ENCODE measurements at regions not wholly inside any gene's neighbourhood (a gene's known extent, or its start where the extent isn't known, plus 50 kb on each side); places are given as distances from the start of the nearest gene placed in this dataset.

GRCh38 chr3:5678844-5679243 lies 491.3 kb downstream of the EDEM1 start:
- Histone ChIP-seq H3K27ac (no peak overlapping the region), H3K36me3 (no peaks in the 10 kb centered on the region), H3K4me3 (no peak overlapping the region), H3K4me1 (no peaks in the 10 kb centered on the region), H3K9me3 (no peaks in the 10 kb centered on the region), H3K27me3 (no peaks in the 10 kb centered on the region)
- 70 to 88% (median 83%) methylated on average over 5 of the region's 5 CpGs for WGBS, 5 donors
- intact Hi-C loops (cut with DNase I; ENCODE audit: low total_unique reads) = no loop called here
- no peak for TF ChIP-seq POLR2A (IDR thresholded peaks at IDR 0.05)
- TF ChIP-seq EP300 (IDR thresholded peaks at IDR 0.05) = no peak
- no peak for TF ChIP-seq CTCF (IDR thresholded peaks at IDR 0.05)
- no peak for TF ChIP-seq POLR2AphosphoS5 (IDR thresholded peaks at IDR 0.05)
- no peak for DNase-seq

GRCh38 chr3:5687230-5687629 lies 499.7 kb downstream of the EDEM1 start:
- intact Hi-C loops (cut with DNase I; ENCODE audit: low total_unique reads) = no loop called here
- no peak for TF ChIP-seq EP300 (IDR thresholded peaks at IDR 0.05)
- TF ChIP-seq POLR2A (IDR thresholded peaks at IDR 0.05) = no peak
- TF ChIP-seq POLR2AphosphoS5 (IDR thresholded peaks at IDR 0.05) = no peak
- no peak for TF ChIP-seq CTCF (IDR thresholded peaks at IDR 0.05)

DNA sequence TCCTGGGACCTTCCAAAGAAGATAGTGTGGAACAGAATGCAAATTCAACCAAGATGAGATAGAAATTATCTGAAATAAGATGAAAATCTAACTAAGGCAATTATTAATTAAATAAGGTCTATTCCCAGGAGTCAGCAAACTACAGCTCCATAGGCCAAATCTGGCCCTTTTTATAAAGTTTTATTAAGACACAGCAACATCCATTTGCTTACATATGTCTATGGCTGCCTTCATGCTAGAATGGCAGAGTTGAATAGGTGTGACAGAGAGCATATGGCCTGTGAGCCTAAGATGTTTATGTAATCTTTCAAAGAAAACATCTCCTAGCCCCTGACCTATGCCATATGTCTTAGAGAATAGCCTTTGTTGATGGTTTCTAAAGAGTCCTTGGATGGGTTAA lies 503.0 kb downstream of the EDEM1 start:
- Histone ChIP-seq H3K36me3 (no peaks in the 10 kb centered on the region), H3K27me3 (no peaks in the 10 kb centered on the region), H3K27ac (no peak overlapping the region), H3K9me3 (peaks cover 4 to 27% (median 19%) of the 10 kb centered on the region in 4 donors), H3K4me3 (no peak overlapping the region), H3K4me1 (no peaks in the 10 kb centered on the region)
- intact Hi-C loops (cut with DNase I; ENCODE audit: low total_unique reads) = no loop called here
- no peak for TF ChIP-seq POLR2A (IDR thresholded peaks at IDR 0.05)
- TF ChIP-seq CTCF (IDR thresholded peaks at IDR 0.05) = no peak
- no peak for TF ChIP-seq EP300 (IDR thresholded peaks at IDR 0.05)
- DNase-seq = no peak

More at GRCh38 chr3:5687230-5687629, 499.7 kb downstream of the EDEM1 start:
- 63 to 72% (median 66%) methylated on average over 3 of the region's 3 CpGs for WGBS, 5 donors
- Histone ChIP-seq H3K9me3 (peaks cover 4 to 24% (median 17%) of the 10 kb centered on the region in 4 donors), H3K27me3 (no peaks in the 10 kb centered on the region), H3K4me1 (no peaks in the 10 kb centered on the region), H3K36me3 (no peaks in the 10 kb centered on the region), H3K27ac (no peak overlapping the region), H3K4me3 (no peak overlapping the region)
- no peak for DNase-seq

GRCh38 chr3:5690904-5691532 lies 503.5 kb downstream of the EDEM1 start:
- no peak for TF ChIP-seq CTCF (IDR thresholded peaks at IDR 0.05)
- TF ChIP-seq EP300 (IDR thresholded peaks at IDR 0.05) = no peak
- no peak for TF ChIP-seq POLR2AphosphoS5 (IDR thresholded peaks at IDR 0.05)
- no peak for TF ChIP-seq POLR2A (IDR thresholded peaks at IDR 0.05)
- Histone ChIP-seq H3K4me1 (no peaks in the 10 kb centered on the region), H3K27ac (no peak overlapping the region), H3K27me3 (no peaks in the 10 kb centered on the region), H3K9me3 (peaks cover 4 to 27% (median 19%) of the 10 kb centered on the region in 4 donors), H3K36me3 (no peaks in the 10 kb centered on the region), H3K4me3 (no peak overlapping the region)
- no peak for DNase-seq
- 68 to 80% (median 72%) methylated on average over 3 of the region's 3 CpGs for WGBS, 5 donors
- intact Hi-C loops (cut with DNase I; ENCODE audit: low total_unique reads) = no loop called here

All from stomach (tissue), 8 donors.